CD4-positive, alpha-beta T cell treated with Interleukin-15 for 1 hour (primary cell): ENCODE measurements at regions not wholly inside any gene's neighbourhood (a gene's known extent, or its start where the extent isn't known, plus 50 kb on each side); places are given as distances from the start of the nearest gene placed in this dataset.
"Not testable (repeated sequence)": the region's sequence is repeated elsewhere in the genome, so short reads cannot be mapped to it uniquely, and the experiment has no call there.

Experiments used
- DNase-seq: peaks from one replicate; pipeline ENCODE4 v3.0.0-alpha.2; 2020

- no peak for DNase-seq
These were observed 54.5 kb upstream of the HTR4 start for GRCh38 chr5:148708854-148709253.

GRCh38 chr5:148711961-148712360, 57.6 kb upstream of the HTR4 start:
- no peak for DNase-seq

- DNase-seq: no peak
These were observed 59.6 kb upstream of the HTR4 start for GRCh38 chr5:148713735-148714508.

- no peak for DNase-seq
These were observed 62.4 kb upstream of the HTR4 start for GRCh38 chr5:148716716-148717115.

- DNase-seq: no peak
These were observed 63.3 kb upstream of the HTR4 start for GRCh38 chr5:148717668-148718067.

- DNase-seq: no peak
These were observed 65.3 kb upstream of the HTR4 start for GRCh38 chr5:148719605-148720004.

- no peak for DNase-seq
These were observed 65.9 kb upstream of the HTR4 start for GRCh38 chr5:148720257-148720656.

- no peak for DNase-seq
These were observed 68.8 kb upstream of the HTR4 start for GRCh38 chr5:148723143-148723542.

- no peak for DNase-seq
These were observed 71.3 kb upstream of the HTR4 start for GRCh38 chr5:148725675-148726074.

GRCh38 chr5:148729182-148729581, 74.9 kb upstream of the HTR4 start:
- no peak for DNase-seq

- no peak for DNase-seq
These were observed 75.9 kb upstream of the HTR4 start for GRCh38 chr5:148730270-148730669.

- peak; percentile 54 for DNase-seq
These were observed 76.9 kb upstream of the HTR4 start for GRCh38 chr5:148730942-148731898.

GRCh38 chr5:148732692-148733091, 78.4 kb upstream of the HTR4 start:
- no peak for DNase-seq

- peak; percentile 57 for DNase-seq
These were observed 79.5 kb upstream of the HTR4 start for GRCh38 chr5:148733601-148734438.

- DNase-seq: no peak
These were observed 80.2 kb upstream of the HTR4 start for GRCh38 chr5:148734518-148734917.

- DNase-seq: no peak
These were observed 81.0 kb upstream of the HTR4 start for GRCh38 chr5:148735301-148735835.

GRCh38 chr5:148739023-148739422, 84.7 kb upstream of the HTR4 start:
- no peak for DNase-seq

GRCh38 chr5:148739524-148739923, 85.2 kb upstream of the HTR4 start:
- no peak for DNase-seq

GRCh38 chr5:148740079-148740858, 85.9 kb upstream of the HTR4 start:
- no peak for DNase-seq

- no peak for DNase-seq
These were observed 85.3 kb upstream of the ADRB2 start for GRCh38 chr5:148740966-148741742.

GRCh38 chr5:148741766-148742165, 84.6 kb upstream of the ADRB2 start:
- DNase-seq: not testable (repeated sequence)
